K562 (cell line): ENCODE measurements at regions not wholly inside any gene's neighbourhood (a gene's known extent, or its start where the extent isn't known, plus 50 kb on each side); places are given as distances from the start of the nearest gene placed in this dataset.

ENCODE experiments used
- DPF2 ChIP-seq: fragments of 450-650 bp; IDR thresholded peaks from 2 replicates; pipeline ENCODE4 v1.6.1; 2016
- EHMT2 ChIP-seq: fragments of 450-650 bp; IDR thresholded peaks from 2 replicates; pipeline ENCODE4 v1.6.1; 2018; ENCODE audit warnings: antibody characterized with exemption
- EP400 ChIP-seq: fragments of 450-650 bp; IDR thresholded peaks from 2 replicates; pipeline ENCODE4 v1.6.1; 2017; ENCODE audit warnings: antibody characterized with exemption, mild to moderate bottlenecking, moderate library complexity
- FIP1L1 ChIP-seq: fragments of 200-400 bp; formaldehyde crosslinking; IDR thresholded peaks from 2 replicates; pipeline ENCODE4 v1.6.1; 2018; ENCODE audit warnings: mild to moderate bottlenecking, low read depth, low read length; ENCODE audit not compliant: poor library complexity, severe bottlenecking
- HDAC1 ChIP-seq, 2 experiments: fragments of 450-650 bp; IDR thresholded peaks; 2 replicates each; pipeline ENCODE4 v1.6.1; 2016 to 2017; ENCODE audit warnings: inconsistent platforms in 1 of 2, mild to moderate bottlenecking in 1 of 2, moderate library complexity in 1 of 2
- HDAC2 ChIP-seq: fragments of 450-650 bp; IDR thresholded peaks from 2 replicates; pipeline ENCODE4 v1.6.1; 2016; ENCODE audit warnings: mild to moderate bottlenecking
- HMG20B ChIP-seq: fragments of 250-450 bp; sonication (Bioruptor Pico); IDR thresholded peaks from 2 replicates; pipeline ENCODE4 v1.5.0; 2021; ENCODE audit warnings: mild to moderate bottlenecking
- IRF1 ChIP-seq: sonication (generic); formaldehyde crosslinking; IDR thresholded peaks from 2 replicates; pipeline ENCODE4 v1.8.0; 2022; ENCODE audit warnings: missing genetic modification reagents, mild to moderate bottlenecking, borderline replicate concordance
- IRF2 ChIP-seq: sonication (generic); formaldehyde crosslinking; IDR thresholded peaks from 2 replicates; pipeline ENCODE4 v1.8.1; 2022; ENCODE audit warnings: mild to moderate bottlenecking, missing genetic modification reagents
- MCM3 ChIP-seq: fragments of 450-650 bp; IDR thresholded peaks from 2 replicates; pipeline ENCODE4 v1.6.1; 2016
- NFXL1 ChIP-seq: fragments of 450-650 bp; formaldehyde crosslinking; IDR thresholded peaks from 2 replicates; pipeline ENCODE4 v1.4.0; 2021; ENCODE audit warnings: mild to moderate bottlenecking
- PCBP2 ChIP-seq: fragments of 200-400 bp; formaldehyde crosslinking; IDR thresholded peaks from 2 replicates; pipeline ENCODE4 v1.6.1; 2018; ENCODE audit warnings: low read length, low read depth, mild to moderate bottlenecking, moderate library complexity; ENCODE audit not compliant: poor library complexity, severe bottlenecking
- SOX6 ChIP-seq: fragments of 450-650 bp; IDR thresholded peaks from 2 replicates; pipeline ENCODE4 v1.6.1; 2014; ENCODE audit warnings: mild to moderate bottlenecking
- TEAD4 ChIP-seq, 2 experiments: sonication (generic) in 1 of 2; formaldehyde crosslinking in 1 of 2; IDR thresholded peaks; 2 replicates each; pipeline versions ENCODE4 v1.6.1 to v1.8.0; 2012 to 2022; ENCODE audit warnings: borderline replicate concordance in 1 of 2, inconsistent platforms in 1 of 2, low read length in 1 of 2, mild to moderate bottlenecking in 1 of 2, missing genetic modification reagents in 1 of 2
- ZBTB33 ChIP-seq: sonication (generic); formaldehyde crosslinking; IDR thresholded peaks from 2 replicates; pipeline ENCODE4 v1.8.1; 2023; ENCODE audit warnings: mild to moderate bottlenecking, missing genetic modification reagents
- ZMIZ1 ChIP-seq, 2 experiments: fragments of 150-350 bp in 1 of 2; IDR thresholded peaks; 2 replicates each; pipeline ENCODE4 v1.6.1; 2012 to 2016; ENCODE audit warnings: low read depth in 2 of 2, low read length in 2 of 2, mild to moderate bottlenecking in 1 of 2, moderate library complexity in 1 of 2
- ZNF121 ChIP-seq: sonication (generic); formaldehyde crosslinking; conservative IDR thresholded peaks from 2 replicates; pipeline ENCODE4 v1.8.0; 2022; ENCODE audit warnings: missing genetic modification reagents
- ZNF24 ChIP-seq: fragments of 450-650 bp; IDR thresholded peaks from 2 replicates; pipeline ENCODE4 v1.6.1; 2016
- ZNF740 ChIP-seq, 3 experiments: fragments of 200-800 bp in 1 of 3; sonication (Bioruptor generic) in 1 of 3; sonication (generic) in 1 of 3; formaldehyde crosslinking in 1 of 3; IDR thresholded peaks; 2 replicates each; pipeline versions ENCODE4 v1.6.1 to v1.8.0; 2016 to 2022; ENCODE audit warnings: mild to moderate bottlenecking in 2 of 3, missing compliant biosample characterization in 2 of 3, missing genetic modification characterization in 2 of 3, missing genetic modification reagents in 1 of 3
- TF ChIP-seq, protein P1 (sequence below): fragments of 250-450 bp; sonication (Bioruptor Pico); IDR thresholded peaks from 2 replicates; pipeline ENCODE4 v1.5.0; 2021

DNA sequence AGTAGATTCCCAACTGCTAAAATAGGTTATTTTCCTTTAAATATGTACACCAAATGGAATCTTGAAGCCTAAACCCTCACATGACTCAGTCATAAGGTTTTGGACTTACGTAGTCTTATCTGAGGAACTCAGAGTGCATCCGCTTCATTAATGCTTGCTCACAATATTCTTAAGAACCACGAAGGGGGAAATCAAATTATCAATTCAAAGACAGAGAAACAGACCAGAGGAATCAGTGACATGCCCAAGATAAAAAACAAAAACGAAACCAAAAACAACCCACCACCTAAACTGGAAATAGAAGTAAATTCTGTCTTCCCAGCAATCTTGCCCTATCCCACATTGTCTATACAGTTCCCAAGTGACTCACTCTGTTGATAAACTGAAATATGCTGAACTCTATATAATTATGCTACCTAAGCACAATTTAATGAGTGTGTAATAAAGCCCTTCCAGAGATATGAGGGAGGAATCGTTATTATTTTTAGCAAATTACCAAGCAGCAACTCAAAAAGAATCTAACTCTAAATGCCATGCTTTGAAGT, 135.4 kb upstream of the CBLB start (continued):
- no peak for TF ChIP-seq IRF1 (CRISPR knock-in tag)
- TF ChIP-seq TEAD4 (IDR thresholded peaks at IDR 0.05; ENCODE audit: low read length) = peak; percentile 65
- no peak for TF ChIP-seq TEAD4 (CRISPR knock-in tag; IDR thresholded peaks at IDR 0.05; ENCODE audit: borderline replicate concordance)
- TF ChIP-seq DPF2 = peak; percentile 82
- TF ChIP-seq PCBP2 = no peak
- TF ChIP-seq ZNF24 = no peak
- no peak for TF ChIP-seq FIP1L1
- no peak for TF ChIP-seq EHMT2
- TF ChIP-seq HDAC1 (IDR thresholded peaks at IDR 0.05) = peak in 1 of 2 experiments; percentile 53; a peak in 1 of 4 replicates
- TF ChIP-seq ZBTB33 (CRISPR knock-in tag) = no peak
- no peak for TF ChIP-seq ZMIZ1 (IDR thresholded peaks at IDR 0.05; ENCODE audit: low read depth in 2 of 2, low read length in 2 of 2)
- TF ChIP-seq NFXL1 (CRISPR knock-in tag) = no peak
- TF ChIP-seq ZNF121 (CRISPR knock-in tag) = no peak
- TF ChIP-seq IRF2 (CRISPR knock-in tag) = no peak
- TF ChIP-seq EP400 = peak; percentile 20; the same call in 1 of the 2 replicates
- no peak for TF ChIP-seq HMG20B (CRISPR knock-in tag)
- peak; percentile 36; the same call in 1 of the 2 replicates for TF ChIP-seq SOX6
- no peak for TF ChIP-seq MCM3
- TF ChIP-seq, protein P1, sequence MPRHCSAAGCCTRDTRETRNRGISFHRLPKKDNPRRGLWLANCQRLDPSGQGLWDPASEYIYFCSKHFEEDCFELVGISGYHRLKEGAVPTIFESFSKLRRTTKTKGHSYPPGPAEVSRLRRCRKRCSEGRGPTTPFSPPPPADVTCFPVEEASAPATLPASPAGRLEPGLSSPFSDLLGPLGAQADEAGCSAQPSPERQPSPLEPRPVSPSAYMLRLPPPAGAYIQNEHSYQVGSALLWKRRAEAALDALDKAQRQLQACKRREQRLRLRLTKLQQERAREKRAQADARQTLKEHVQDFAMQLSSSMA (CRISPR knock-in tag) = no peak
- TF ChIP-seq HDAC2 = no peak
- TF ChIP-seq ZNF740 (CRISPR knock-in tag; IDR thresholded peaks at IDR 0.05) = no peak
- no peak for TF ChIP-seq ZNF740 (tag; IDR thresholded peaks at IDR 0.05)
